GM12878 (cell line): ENCODE measurements at regions not wholly inside any gene's neighbourhood (a gene's known extent, or its start where the extent isn't known, plus 50 kb on each side); places are given as distances from the start of the nearest gene placed in this dataset.

Source experiments
- ATAC-seq: fragments of 200-7000 bp; cut with Tn5 transposase; 3 replicates; pipeline ENCODE4 v1.9.1; 2020; ENCODE audit warnings: mild to moderate bottlenecking, moderate library complexity
- BruUV-seq: library from RNA; stranded (reverse); fragments of 400-500 nt; replicated peaks from 2 replicates; lab custom pipeline; 2021; lab: Mats Ljungman, UMichigan
- CTCF ChIA-PET: fragments of 300-600 bp; sonication (Branson Sonifier 250); formaldehyde crosslinking; extraction: SDS; loops from one replicate; lab custom pipeline; 2021; ENCODE audit warnings: inconsistent platforms; lab: Yijun Ruan, JAX
- POLR2A ChIA-PET: fragments of 350-600 bp; formaldehyde crosslinking; extraction: SDS; loops from one replicate; lab custom pipeline; 2021; ENCODE audit warnings: inconsistent platforms; lab: Charles Lee
- RAD21 ChIA-PET: fragments of 300-600 bp; sonication (Branson Sonifier 250); formaldehyde crosslinking; loops from one replicate; lab custom pipeline; 2023; ENCODE audit warnings: antibody characterized with exemption; ENCODE audit not compliant: unreplicated experiment; lab: Charles Lee
- SMC1A ChIA-PET: fragments of 300-600 bp; sonication (Branson Sonifier 250); formaldehyde crosslinking; loops from one replicate; lab custom pipeline; 2023; ENCODE audit not compliant: unreplicated experiment, uncharacterized antibody; lab: Charles Lee
- DNase-seq: peaks from one replicate; pipeline ENCODE4 v3.0.0-alpha.2; 2011; ENCODE audit warnings: low read depth, low spot score
- FAIRE-seq: peaks from 3 replicates; lab custom pipeline; 2011; peaks lifted over from hg19 to GRCh38; lab: Jason Lieb, UNC
- H2AFZ ChIP-seq: 2 replicates; pipeline ENCODE4 v1.6.0; 2011; ENCODE audit warnings: low read depth, low read length, control low read depth; ENCODE audit not compliant: control insufficient read depth
- H3K27ac ChIP-seq: 2 replicates; pipeline ENCODE4 v1.5.1; 2011; ENCODE audit warnings: control low read depth; ENCODE audit not compliant: control insufficient read depth, insufficient read depth
- H3K27me3 ChIP-seq, 2 experiments: replicated peaks in 1 of 2; 2 replicates each; pipeline versions ENCODE4 v1.6.0 to v1.6.1; 2011; ENCODE audit warnings: low read length in 1 of 2; ENCODE audit not compliant: control insufficient read depth in 2 of 2, insufficient read depth in 2 of 2
- H3K36me3 ChIP-seq, 2 experiments: 2 replicates each; pipeline ENCODE4 v1.5.1; 2011; ENCODE audit warnings: low read length in 1 of 2; ENCODE audit not compliant: control insufficient read depth in 2 of 2, insufficient read depth in 2 of 2
- H3K4me1 ChIP-seq: 2 replicates; pipeline ENCODE4 v1.6.1; 2011; ENCODE audit warnings: mild to moderate bottlenecking, low read length, moderate library complexity, mixed read lengths; ENCODE audit not compliant: control insufficient read depth, insufficient read depth
- H3K4me2 ChIP-seq: 2 replicates; pipeline ENCODE4 v1.6.0; 2011; ENCODE audit warnings: control low read depth; ENCODE audit not compliant: control insufficient read depth, insufficient read depth
- H3K4me3 ChIP-seq: fragments of 200-600 bp; sonication (generic); 2 replicates; pipeline ENCODE4 v1.5.1; 2016
- H3K79me2 ChIP-seq: 2 replicates; pipeline ENCODE4 v1.6.0; 2011; ENCODE audit warnings: low read length; ENCODE audit not compliant: control insufficient read depth, insufficient read depth
- H3K9ac ChIP-seq: 2 replicates; pipeline ENCODE4 v1.8.0; 2011; ENCODE audit warnings: low read length, control low read depth, mixed read lengths; ENCODE audit not compliant: control insufficient read depth, insufficient read depth
- H3K9me3 ChIP-seq: replicated peaks from 3 replicates; pipeline ENCODE4 v1.5.1; 2011; ENCODE audit warnings: mild to moderate bottlenecking, low read length; ENCODE audit not compliant: control insufficient read depth, insufficient read depth
- H4K20me1 ChIP-seq: 2 replicates; pipeline ENCODE4 v1.6.0; 2011; ENCODE audit not compliant: control insufficient read depth, insufficient read depth
- BHLHE40 ChIP-seq, 2 experiments: fragments of 450-650 bp in 1 of 2; IDR thresholded peaks; 2 replicates each; pipeline ENCODE4 v1.6.1; 2011 to 2017; ENCODE audit warnings: low read depth in 2 of 2, borderline replicate concordance in 1 of 2, improper control_type of control experiment in 1 of 2, low read length in 1 of 2, mild to moderate bottlenecking in 1 of 2
- CEBPB ChIP-seq, 2 experiments: fragments of 150-350 bp in 1 of 2; IDR thresholded peaks; 2 replicates each; pipeline ENCODE4 v1.6.1; 2012 to 2014; ENCODE audit warnings: low read depth in 2 of 2, low read length in 2 of 2, borderline replicate concordance in 1 of 2, inconsistent platforms in 1 of 2
- CHD4 ChIP-seq: fragments of 200-600 bp; sonication (generic); IDR thresholded peaks from 2 replicates; pipeline ENCODE4 v1.6.1; 2016; ENCODE audit warnings: mild to moderate bottlenecking
- FOXK2 ChIP-seq: fragments of 450-650 bp; IDR thresholded peaks from 2 replicates; pipeline ENCODE4 v1.6.1; 2017; ENCODE audit warnings: mild to moderate bottlenecking, moderate library complexity
- HDGF ChIP-seq: fragments of 450-650 bp; IDR thresholded peaks from 2 replicates; pipeline ENCODE4 v1.6.1; 2016; ENCODE audit warnings: antibody characterized with exemption
- IKZF2 ChIP-seq, 2 experiments: fragments of 450-650 bp; IDR thresholded peaks; 2 replicates each; pipeline ENCODE4 v1.6.1; 2017; ENCODE audit warnings: mild to moderate bottlenecking in 2 of 2, moderate library complexity in 2 of 2
- IRF4 ChIP-seq: IDR thresholded peaks from 2 replicates; pipeline ENCODE4 v1.6.1; 2011; ENCODE audit warnings: low read depth, low read length
- NRF1 ChIP-seq: conservative IDR thresholded peaks from 2 replicates; pipeline ENCODE4 v1.6.1; 2011; ENCODE audit warnings: mild to moderate bottlenecking, low read depth, low read length, improper control_type of control experiment
- RFX5 ChIP-seq: IDR thresholded peaks from 2 replicates; pipeline ENCODE4 v1.6.1; 2011; ENCODE audit warnings: low read depth, low read length, improper control_type of control experiment
- SIN3A ChIP-seq: IDR thresholded peaks from 2 replicates; pipeline ENCODE4 v1.6.1; 2012; ENCODE audit warnings: low read depth, low read length, improper control_type of control experiment
- SMC3 ChIP-seq: IDR thresholded peaks from 2 replicates; pipeline ENCODE4 v1.6.1; 2011; ENCODE audit warnings: low read length, improper control_type of control experiment, borderline replicate concordance
- SP1 ChIP-seq: IDR thresholded peaks from one replicate; pipeline ENCODE4 v1.6.1; 2011; ENCODE audit warnings: low read depth, low read length
- TAF1 ChIP-seq: IDR thresholded peaks from 2 replicates; pipeline ENCODE4 v1.6.1; 2011; ENCODE audit warnings: mild to moderate bottlenecking, low read depth, low read length, borderline replicate concordance
- ZSCAN29 ChIP-seq: fragments of 450-650 bp; IDR thresholded peaks from 2 replicates; pipeline ENCODE4 v1.6.1; 2017; ENCODE audit warnings: mild to moderate bottlenecking, moderate library complexity
- ZZZ3 ChIP-seq: IDR thresholded peaks from 2 replicates; pipeline ENCODE4 v1.6.1; 2011; ENCODE audit warnings: low read depth; ENCODE audit not compliant: control insufficient read depth, insufficient read length
- WGBS: methylation state at CpG from one replicate; pipeline ENCODE4 v1.1.6; 2016; ENCODE audit warnings: low lambda C conversion rate; ENCODE audit not compliant: insufficient replicate concordance, insufficient coverage; ENCODE audit errors: missing lambda C conversion rate; 5-methylcytosine and 5-hydroxymethylcytosine counted together
- in situ Hi-C: fragments of 300-500 bp; cut with MboI; formaldehyde crosslinking; loops from 9 replicates; pipeline ENCODE4 v1.14.3; 2018; ENCODE audit warnings: mixed read lengths
- intact Hi-C: fragments of 100-400 bp; cut with micrococcal nuclease; formaldehyde crosslinking; loops from one replicate; pipeline ENCODE4 v1.14.2; 2022; ENCODE audit not compliant: unreplicated experiment
- TF ChIP-seq, protein P1 (sequence below): fragments of 450-650 bp; IDR thresholded peaks from 2 replicates; pipeline ENCODE4 v1.6.1; 2017; ENCODE audit warnings: mild to moderate bottlenecking, low read depth, inconsistent platforms; ENCODE audit not compliant: poor library complexity, severe bottlenecking
- TF ChIP-seq, protein P2 (sequence below): IDR thresholded peaks from 2 replicates; pipeline ENCODE4 v1.6.1; 2011; ENCODE audit warnings: low read depth, mild to moderate bottlenecking, low read length, moderate library complexity, borderline replicate concordance; ENCODE audit errors: extremely low read depth

DNA sequence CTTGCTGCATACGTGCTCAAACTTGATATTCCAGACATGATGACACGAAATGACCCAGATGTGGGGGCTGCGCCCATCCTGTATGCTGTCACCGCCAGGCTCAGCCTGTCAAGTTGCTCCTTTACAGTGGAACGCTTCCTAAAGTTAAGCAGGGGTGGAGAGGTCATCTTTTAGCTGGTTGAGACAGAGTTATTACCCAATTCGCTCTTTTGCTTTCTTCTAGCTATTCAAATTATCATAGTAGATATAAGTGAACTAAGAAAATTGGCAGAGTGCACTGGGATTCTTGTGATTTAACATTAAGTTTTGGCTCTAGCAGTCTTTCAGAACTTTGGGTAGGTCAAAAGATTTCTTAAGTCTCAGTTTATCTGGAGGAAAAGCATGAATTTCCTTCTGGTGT lies 69.8 kb upstream of the BASP1 start:
- no TSS peak for BruUV-seq
- in situ Hi-C loops: no loop called here
- no peaks in the 10 kb centered on the region for H3K27me3 ChIP-seq
- no peak for TF ChIP-seq SP1
- no peak for TF ChIP-seq IKZF2 (IDR thresholded peaks at IDR 0.05)
- TF ChIP-seq, protein P1, sequence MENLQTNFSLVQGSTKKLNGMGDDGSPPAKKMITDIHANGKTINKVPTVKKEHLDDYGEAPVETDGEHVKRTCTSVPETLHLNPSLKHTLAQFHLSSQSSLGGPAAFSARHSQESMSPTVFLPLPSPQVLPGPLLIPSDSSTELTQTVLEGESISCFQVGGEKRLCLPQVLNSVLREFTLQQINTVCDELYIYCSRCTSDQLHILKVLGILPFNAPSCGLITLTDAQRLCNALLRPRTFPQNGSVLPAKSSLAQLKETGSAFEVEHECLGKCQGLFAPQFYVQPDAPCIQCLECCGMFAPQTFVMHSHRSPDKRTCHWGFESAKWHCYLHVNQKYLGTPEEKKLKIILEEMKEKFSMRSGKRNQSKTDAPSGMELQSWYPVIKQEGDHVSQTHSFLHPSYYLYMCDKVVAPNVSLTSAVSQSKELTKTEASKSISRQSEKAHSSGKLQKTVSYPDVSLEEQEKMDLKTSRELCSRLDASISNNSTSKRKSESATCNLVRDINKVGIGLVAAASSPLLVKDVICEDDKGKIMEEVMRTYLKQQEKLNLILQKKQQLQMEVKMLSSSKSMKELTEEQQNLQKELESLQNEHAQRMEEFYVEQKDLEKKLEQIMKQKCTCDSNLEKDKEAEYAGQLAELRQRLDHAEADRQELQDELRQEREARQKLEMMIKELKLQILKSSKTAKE: no peak
- no peak for TF ChIP-seq ZSCAN29
- TF ChIP-seq TAF1: no peak
- no peak for TF ChIP-seq BHLHE40 (IDR thresholded peaks at IDR 0.05; ENCODE audit: borderline replicate concordance in 1 of 2, low read depth in 2 of 2, low read length in 1 of 2)
- no peak for TF ChIP-seq RFX5
- no peak for TF ChIP-seq SIN3A
- TF ChIP-seq, protein P2, sequence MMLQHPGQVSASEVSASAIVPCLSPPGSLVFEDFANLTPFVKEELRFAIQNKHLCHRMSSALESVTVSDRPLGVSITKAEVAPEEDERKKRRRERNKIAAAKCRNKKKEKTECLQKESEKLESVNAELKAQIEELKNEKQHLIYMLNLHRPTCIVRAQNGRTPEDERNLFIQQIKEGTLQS: no peak
- no peak for TF ChIP-seq CHD4
- TF ChIP-seq HDGF: no peak
- TF ChIP-seq CEBPB (IDR thresholded peaks at IDR 0.05; ENCODE audit: borderline replicate concordance in 1 of 2, low read depth in 2 of 2, low read length in 2 of 2): no peak
- TF ChIP-seq SMC3: no peak
- TF ChIP-seq IRF4: no peak
- no peak for TF ChIP-seq ZZZ3
- no peak for TF ChIP-seq NRF1
- no peak for TF ChIP-seq FOXK2
- RAD21 ChIA-PET: no interaction called here
- no peak overlapping the region for H3K27ac ChIP-seq
- DNase-seq (no peak), FAIRE-seq (no peak), ATAC-seq (no peak)
- no peak overlapping the region for H3K9ac ChIP-seq
- no peaks in the 10 kb centered on the region for H3K4me1 ChIP-seq
- SMC1A ChIA-PET: no interaction called here
- H3K4me3 ChIP-seq: no peak overlapping the region
- no peaks in the 10 kb centered on the region for H3K36me3 ChIP-seq
- no peaks in the 10 kb centered on the region for H4K20me1 ChIP-seq
- H3K9me3 ChIP-seq: no peaks in the 10 kb centered on the region
- WGBS: 23% methylated on average over 6 of the region's 6 CpGs
- POLR2A ChIA-PET: no interaction called here
- CTCF ChIA-PET: interaction anchor here (1.0 to 1.2 kb wide), 2 partner anchors 9 to 15 kb away, joined by 3 read pairs; no protein-coding TSS in a partner anchor
- H3K4me2 ChIP-seq: no peak overlapping the region
- H3K79me2 ChIP-seq: no peaks in the 10 kb centered on the region
- intact Hi-C loops: no loop called here
- H2AFZ ChIP-seq: no peak overlapping the region
